Colonic mucosa (tissue), 4 donors: ENCODE measurements at regions not wholly inside any gene's neighbourhood (a gene's known extent, or its start where the extent isn't known, plus 50 kb on each side); places are given as distances from the start of the nearest gene placed in this dataset.

Source experiments
- DNase-seq: peaks from one replicate; pipeline ENCODE4 v3.0.0-alpha.2; 2020
- H3K27ac ChIP-seq: fragments of 200-600 bp; one replicate; pipeline ENCODE4 v1.8.0; 2021
- H3K27me3 ChIP-seq: fragments of 200-600 bp; one replicate; pipeline ENCODE4 v1.8.0; 2021
- H3K36me3 ChIP-seq: fragments of 200-600 bp; one replicate; pipeline ENCODE4 v1.8.0; 2021
- H3K4me1 ChIP-seq: fragments of 200-600 bp; one replicate; pipeline ENCODE4 v1.8.0; 2021; ENCODE audit warnings: mild to moderate bottlenecking
- H3K4me3 ChIP-seq: fragments of 200-600 bp; one replicate; pipeline ENCODE4 v1.8.0; 2021
- H3K9ac ChIP-seq, 2 donors: one replicate each; pipeline ENCODE4 v1.7.0; 2013; ENCODE audit warnings: control low read depth in 2 of 2, low read depth in 2 of 2, low read length in 2 of 2
- H3K9me3 ChIP-seq: fragments of 200-600 bp; one replicate; pipeline ENCODE4 v1.8.0; 2021
- CTCF ChIP-seq: fragments of 200-600 bp; IDR thresholded peaks from one replicate; pipeline ENCODE4 v1.8.0; 2022; ENCODE audit warnings: antibody characterized with exemption, mild to moderate bottlenecking
- intact Hi-C: fragments of 100-400 bp; cut with DNase I; formaldehyde crosslinking; loops from one replicate; pipeline ENCODE4 v1.14.1; 2022
- donor health status: healthy.
- donor health status: DM: no; HTN: no; CAD: no.
- donor health status: DM: no; HTN: no; CAD: no.

- DNase-seq: no peak
- Histone ChIP-seq H3K27me3 (no peaks in the 10 kb centered on the region), H3K27ac (no peak overlapping the region), H3K9ac (no peak overlapping the region), H3K4me3 (no peak overlapping the region), H3K9me3 (no peaks in the 10 kb centered on the region), H3K36me3 (no peaks in the 10 kb centered on the region), H3K4me1 (no peaks in the 10 kb centered on the region)
- intact Hi-C loops: no loop called here
- no peak for TF ChIP-seq CTCF
Measured at GRCh38 chr11:104658177-104658576, 240.1 kb downstream of the CASP12 start.

- no peak for DNase-seq
- no peak for TF ChIP-seq CTCF
- Histone ChIP-seq H3K27me3 (no peaks in the 10 kb centered on the region), H3K9me3 (no peaks in the 10 kb centered on the region), H3K9ac (no peak overlapping the region), H3K27ac (no peak overlapping the region), H3K4me3 (no peak overlapping the region), H3K36me3 (no peaks in the 10 kb centered on the region), H3K4me1 (no peaks in the 10 kb centered on the region)
- intact Hi-C loops: no loop called here
Measured at GRCh38 chr11:104657083-104657482, 241.2 kb downstream of the CASP12 start.

- H3K9me3 ChIP-seq: no peaks in the 10 kb centered on the region
- H3K4me1 ChIP-seq: no peaks in the 10 kb centered on the region
- no peak overlapping the region for H3K4me3 ChIP-seq
- no peak overlapping the region for H3K27ac ChIP-seq
- no peak for DNase-seq
- no peak for TF ChIP-seq CTCF
- no peaks in the 10 kb centered on the region for H3K27me3 ChIP-seq
- H3K36me3 ChIP-seq: no peaks in the 10 kb centered on the region
- intact Hi-C loops: no loop called here
- H3K9ac ChIP-seq: no peak overlapping the region
Measured at GRCh38 chr11:104655066-104655465, 243.2 kb downstream of the CASP12 start.

- Histone ChIP-seq H3K9ac (no peak overlapping the region), H3K9me3 (no peaks in the 10 kb centered on the region), H3K27me3 (no peaks in the 10 kb centered on the region), H3K4me1 (no peaks in the 10 kb centered on the region), H3K4me3 (no peak overlapping the region), H3K27ac (no peak overlapping the region), H3K36me3 (no peaks in the 10 kb centered on the region)
- intact Hi-C loops: no loop called here
- TF ChIP-seq CTCF: no peak
- DNase-seq: no peak
Measured at GRCh38 chr11:104654181-104654813, 244.0 kb downstream of the CASP12 start.

GRCh38 chr11:104653407-104653806 lies 244.9 kb downstream of the CASP12 start:
- Histone ChIP-seq H3K4me1 (no peaks in the 10 kb centered on the region), H3K27me3 (no peaks in the 10 kb centered on the region), H3K36me3 (no peaks in the 10 kb centered on the region), H3K9me3 (no peaks in the 10 kb centered on the region), H3K27ac (no peak overlapping the region), H3K9ac (no peak overlapping the region), H3K4me3 (no peak overlapping the region)
- DNase-seq: no peak
- intact Hi-C loops: no loop called here
- no peak for TF ChIP-seq CTCF
